HG03159 (cell line): ENCODE measurements at regions not wholly inside any gene's neighbourhood (a gene's known extent, or its start where the extent isn't known, plus 50 kb on each side); places are given as distances from the start of the nearest gene placed in this dataset.
A peak's percentile ranks its signal among the peaks of the same experiment; 100 is the strongest.
"Not testable (repeated sequence)": the region's sequence is repeated elsewhere in the genome, so short reads cannot be mapped to it uniquely, and the experiment has no call there.

Source experiments
- ATAC-seq: cut with Tn5 transposase; IDR thresholded peaks from one replicate; pipeline ENCODE4 v1.9.1; 2021; ENCODE audit warnings: mild to moderate bottlenecking, moderate library complexity; ENCODE audit not compliant: unreplicated experiment

DNA sequence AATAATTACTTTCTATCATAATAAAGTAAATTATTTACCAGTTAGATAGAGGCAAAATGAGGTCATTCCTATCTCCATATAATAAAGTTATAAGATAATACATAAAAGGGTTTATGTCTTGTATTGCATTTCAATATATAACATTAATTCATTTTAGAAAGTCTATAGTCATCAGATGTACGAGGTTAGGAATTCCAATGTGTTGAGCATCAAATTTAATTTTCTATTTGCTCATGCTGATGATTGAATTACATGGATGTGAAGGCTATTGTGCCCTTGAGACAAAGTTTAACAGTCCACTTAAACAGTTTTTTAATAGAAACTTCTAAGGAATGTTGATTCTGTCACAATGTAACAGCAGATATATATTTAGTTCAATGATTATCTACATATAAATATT lies 678.3 kb upstream of the LRRN3 start:
- no peak for ATAC-seq

DNA sequence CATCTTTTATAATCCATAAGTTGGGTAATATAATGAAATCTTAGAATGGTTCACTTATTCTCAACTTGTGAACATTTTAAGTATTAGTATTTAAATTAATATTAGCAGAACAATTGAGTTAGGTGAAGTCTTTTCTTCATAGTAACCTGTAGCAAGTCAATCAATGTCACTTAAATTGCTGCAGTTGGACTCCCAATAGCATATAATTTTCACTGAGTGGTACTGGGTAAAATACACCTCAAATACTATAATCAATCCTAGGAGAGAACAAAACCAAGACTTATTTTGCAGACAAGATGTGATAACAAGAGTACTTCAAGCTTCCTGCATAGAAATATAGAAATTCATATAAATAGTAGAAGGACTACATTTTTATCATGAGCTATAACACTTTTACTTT lies 677.9 kb upstream of the LRRN3 start:
- ATAC-seq = no peak

DNA sequence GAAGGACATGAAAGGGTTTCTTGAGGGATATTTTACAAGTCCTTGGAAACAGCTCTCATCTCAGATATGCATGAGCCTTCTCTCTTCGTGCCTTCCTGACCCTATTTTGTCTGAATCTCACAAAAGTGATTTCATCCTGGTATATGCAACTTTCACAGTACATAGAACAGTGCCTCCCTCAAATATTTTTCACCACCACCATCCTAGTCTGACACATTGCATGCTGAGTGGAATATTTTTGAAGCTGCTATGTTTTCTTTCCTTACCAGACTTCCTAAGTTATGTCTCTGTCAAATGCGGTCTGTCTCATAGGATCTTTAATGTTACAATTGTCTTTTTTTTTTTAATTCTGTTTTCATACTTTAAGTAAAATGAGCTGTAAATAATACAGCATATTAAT lies 673.3 kb upstream of the LRRN3 start:
- ATAC-seq = no peak

DNA sequence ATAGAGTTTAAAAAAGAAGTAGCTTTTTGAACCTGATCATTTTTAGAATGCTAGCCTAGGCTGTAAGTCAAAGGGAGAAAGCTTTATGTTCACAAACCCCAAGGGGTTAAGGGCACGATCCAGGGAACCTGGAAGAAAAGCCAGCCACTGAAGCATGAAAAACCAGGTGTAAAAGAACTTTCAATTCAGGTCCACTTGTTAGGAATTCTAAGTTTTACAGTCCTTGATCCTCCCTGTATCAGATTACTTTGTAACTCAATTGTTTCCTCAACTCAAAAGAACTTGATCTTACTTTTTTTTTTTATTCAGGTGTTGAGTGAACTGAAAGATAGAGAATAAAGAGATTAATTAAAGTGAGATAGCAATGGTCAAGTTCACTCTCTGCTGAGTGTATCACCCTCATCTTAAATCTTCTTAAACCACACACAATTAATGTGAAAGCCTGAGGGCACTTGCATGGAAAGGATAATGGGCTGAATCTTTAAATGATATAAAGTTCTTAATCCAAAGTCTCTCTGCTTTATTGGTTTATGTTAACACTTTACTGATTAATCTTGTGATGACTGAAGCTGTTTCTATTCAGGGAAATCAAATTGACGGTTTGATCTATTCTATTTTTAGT lies 672.2 kb upstream of the LRRN3 start:
- no peak for ATAC-seq

DNA sequence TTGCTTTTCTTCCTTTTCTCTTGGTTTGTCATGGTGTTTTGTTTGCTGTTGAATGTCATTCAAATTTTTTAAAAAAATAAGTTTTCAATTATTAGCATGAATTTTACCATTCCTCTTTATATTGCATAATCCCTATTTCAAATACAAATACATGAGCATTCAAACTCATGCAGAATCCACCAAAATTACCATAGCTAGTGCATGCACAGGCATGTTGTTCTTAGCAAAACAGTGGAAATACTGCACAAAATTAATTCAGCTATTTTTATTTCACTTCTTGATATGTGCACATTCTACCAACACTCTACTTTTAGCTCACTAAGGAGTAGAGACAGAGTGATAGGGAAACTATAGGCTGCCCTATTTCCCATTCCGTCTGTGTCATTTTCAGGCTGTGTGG lies 670.1 kb upstream of the LRRN3 start:
- no peak for ATAC-seq

DNA sequence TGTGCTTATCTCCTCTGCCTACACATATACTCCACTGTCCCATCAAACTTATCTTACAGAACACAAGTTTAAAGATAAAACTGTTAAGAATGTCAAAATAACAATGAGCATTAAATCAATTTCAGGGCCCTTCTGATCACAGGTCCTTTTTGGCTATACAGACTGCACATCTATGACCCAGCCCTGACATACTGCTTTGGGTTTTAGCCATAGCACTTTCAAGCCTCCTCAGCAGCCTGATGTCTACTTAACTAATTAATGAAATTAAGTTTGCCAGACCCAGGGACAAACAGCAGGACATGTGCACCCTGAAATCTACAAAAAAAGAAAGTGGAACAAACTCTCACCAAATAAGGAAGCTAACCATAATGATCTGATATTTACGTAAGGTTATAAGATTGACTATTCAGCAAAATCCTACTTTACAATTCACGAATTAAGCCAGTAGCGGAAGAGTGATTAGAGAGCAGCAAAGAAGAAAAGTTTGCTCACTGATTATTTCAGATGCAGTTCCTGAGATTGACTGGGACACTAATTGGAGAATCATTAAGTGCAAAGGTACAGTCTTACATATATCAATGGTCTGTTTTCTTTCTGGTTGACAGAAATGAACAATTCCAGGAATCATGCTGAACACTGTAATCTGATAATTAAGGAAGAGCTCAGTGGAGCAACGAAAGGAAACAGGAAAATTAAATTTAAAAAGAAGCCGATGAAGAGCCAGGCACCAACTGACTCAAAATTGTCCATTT lies 669.3 kb upstream of the LRRN3 start:
- ATAC-seq = no peak

DNA sequence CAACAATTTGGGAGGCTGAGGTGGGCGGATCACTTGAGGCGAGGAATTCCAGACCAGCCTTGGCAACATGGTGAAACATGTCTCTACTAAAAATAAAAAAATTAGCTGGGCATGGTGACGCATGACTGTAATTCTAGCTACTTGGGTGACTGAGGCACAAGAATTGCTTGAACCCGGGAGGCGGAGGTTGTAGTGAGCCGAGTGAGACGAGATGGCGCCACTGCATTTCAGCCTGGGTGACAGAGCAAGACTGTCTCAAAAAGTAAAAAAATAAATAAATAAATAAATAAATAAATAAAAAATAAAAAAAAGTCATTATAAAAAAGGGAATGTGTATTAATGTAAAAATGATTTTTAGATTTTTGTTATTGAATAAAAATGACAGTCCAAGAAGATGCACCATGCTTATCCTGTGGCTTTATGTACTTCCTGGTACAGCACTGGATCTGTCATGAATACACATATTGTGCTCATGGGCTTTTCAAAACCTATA lies 658.8 kb upstream of the LRRN3 start:
- no peak for ATAC-seq

DNA sequence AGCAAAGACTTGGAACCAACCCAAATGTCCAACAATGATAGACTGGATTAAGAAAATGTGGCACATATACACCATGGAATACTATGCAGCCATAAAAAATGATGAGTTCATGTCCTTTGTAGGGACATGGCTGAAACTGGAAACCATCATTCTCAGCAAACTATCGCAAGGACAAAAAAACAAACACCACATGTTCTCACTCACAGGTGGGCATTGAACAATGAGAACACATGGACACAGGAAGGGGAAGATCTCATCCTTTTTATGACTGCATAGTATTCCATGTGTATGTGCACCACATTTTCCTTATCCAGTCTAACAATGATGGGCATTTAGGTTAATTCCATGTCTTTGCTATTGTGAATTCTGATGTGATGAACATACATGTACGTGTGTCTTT lies 652.0 kb upstream of the LRRN3 start:
- ATAC-seq = not testable (repeated sequence)

DNA sequence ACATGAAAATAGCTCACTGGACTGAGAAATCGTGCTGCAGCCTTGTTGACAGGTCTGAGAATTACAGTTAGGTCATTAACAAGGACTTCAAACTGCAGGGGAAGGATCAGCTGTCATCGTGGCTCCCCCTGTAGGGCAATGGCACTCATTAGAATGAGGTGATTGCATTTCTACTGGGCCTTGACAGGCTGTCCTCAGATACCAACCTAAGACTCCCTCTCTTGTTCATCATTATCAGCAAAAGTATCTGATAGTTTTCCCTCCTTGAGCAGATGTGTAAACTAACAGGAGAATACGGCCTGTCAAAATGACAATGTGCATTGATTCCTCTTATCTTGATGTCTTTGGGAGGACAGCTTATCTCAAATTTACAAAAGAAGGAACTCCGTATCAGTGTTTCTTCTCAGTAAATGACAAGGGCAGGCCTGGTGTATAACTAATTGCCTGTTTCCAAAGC lies 648.5 kb upstream of the LRRN3 start:
- peak; percentile 80 for ATAC-seq

DNA sequence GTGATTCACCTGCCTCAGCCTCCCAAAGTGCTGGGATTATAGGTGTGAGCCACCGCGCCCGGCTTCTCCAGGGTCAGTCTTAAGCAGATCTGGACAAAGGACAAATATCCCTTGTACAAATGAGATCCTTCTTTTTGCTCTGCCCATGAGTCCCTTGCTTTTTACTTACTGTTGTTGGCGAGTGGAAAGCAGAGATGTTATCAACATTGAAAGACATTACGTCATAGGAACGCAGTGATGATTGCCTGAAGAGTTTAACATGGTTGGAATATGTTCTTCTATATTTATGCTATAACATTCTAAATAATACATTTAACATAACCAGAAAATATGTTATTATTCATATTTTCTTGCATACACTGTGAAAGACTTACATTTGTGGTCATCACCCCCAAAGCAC lies 644.3 kb upstream of the LRRN3 start:
- ATAC-seq = no peak

DNA sequence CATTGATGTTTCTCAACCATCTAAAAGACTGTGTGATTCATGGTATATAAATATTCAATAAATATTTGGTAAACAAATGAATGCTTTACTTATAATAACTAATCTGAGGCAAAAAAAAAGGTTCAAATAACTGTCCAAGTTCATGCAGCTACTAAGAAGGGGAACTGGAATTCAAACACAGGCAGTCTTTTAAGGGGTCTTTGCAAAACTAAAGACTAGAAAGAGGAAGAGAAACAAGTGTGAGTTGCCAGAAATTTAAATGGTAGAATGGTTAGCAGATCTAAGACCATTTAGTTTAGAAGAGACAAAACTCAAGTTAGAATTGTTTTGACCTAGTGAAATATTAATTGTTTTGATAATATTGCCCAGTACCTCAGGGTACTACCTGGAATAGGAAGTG lies 642.0 kb upstream of the LRRN3 start:
- peak; percentile 67 for ATAC-seq

DNA sequence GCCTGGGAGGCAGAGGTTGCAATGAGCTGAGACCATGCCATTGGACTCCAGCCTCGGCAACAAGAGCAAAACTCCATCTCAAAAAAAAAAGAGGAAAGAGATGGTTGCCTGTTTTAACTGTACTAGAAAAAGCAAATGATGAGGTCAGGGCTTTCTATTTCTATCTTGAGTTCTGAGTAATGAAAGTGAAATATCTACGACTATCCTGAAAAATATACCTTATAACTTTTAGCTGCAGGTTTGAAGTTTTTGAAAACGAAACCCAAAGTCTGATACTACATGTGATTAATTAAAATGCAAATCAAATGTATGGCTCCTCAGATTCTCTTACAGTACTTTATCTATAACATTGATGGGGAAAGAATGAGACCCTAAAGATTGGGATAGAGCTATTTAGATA lies 636.2 kb upstream of the LRRN3 start:
- no peak for ATAC-seq

DNA sequence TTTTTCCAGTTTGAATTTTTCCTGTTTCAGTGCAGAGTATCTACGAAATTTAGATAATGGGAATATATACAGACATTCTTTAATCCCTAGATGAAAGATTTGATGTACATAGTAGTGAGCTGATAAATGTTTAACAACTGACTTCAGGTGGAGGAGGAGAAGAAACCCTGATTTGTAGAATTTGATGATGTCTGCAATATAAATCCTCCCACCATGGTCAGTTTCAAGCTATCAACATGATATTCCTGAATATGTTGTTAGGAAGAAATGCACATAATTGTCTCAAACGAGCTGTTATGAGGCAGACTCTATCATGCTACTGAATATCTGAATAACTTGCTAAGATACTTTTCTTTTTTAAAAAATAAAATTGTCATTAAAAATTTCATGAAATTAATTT lies 629.3 kb upstream of the LRRN3 start:
- ATAC-seq = no peak

DNA sequence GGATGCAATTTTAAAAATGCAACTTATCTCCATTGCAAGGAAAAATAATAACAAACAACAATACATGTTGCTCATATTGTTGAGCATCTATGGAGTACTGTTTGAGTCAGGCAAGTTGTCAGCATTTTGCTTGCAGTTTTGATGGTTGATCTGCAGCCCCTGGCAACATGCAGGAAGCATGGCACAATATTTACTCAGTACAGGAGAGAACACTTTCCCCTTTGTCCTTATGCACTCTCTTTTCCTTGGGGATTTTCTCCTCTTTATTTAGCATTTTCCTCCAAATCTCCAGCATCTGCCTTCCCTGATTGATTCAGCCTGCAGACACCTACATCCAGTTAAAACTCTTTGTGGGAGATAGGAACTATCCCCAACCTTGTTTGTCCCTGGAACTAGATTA lies 620.5 kb upstream of the LRRN3 start:
- no peak for ATAC-seq

DNA sequence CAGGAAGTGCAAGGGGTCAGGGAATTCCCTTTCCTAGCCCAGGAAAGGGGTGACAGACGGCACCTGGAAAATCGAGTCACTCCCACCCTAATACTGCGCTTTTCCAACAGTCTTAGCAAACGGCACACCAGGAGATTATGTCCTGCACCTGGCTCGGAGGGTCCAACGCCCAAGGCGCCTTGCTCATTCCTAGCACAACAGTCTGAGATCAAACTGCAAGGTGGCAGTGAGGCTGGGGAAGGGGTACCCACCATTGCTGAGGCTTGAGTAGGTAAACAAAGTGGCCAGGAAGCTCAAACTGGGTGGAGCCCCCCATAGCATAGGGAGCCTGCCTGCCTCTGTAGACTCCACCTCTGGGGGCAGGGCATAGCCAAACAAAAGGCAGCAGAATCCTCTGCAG lies 618.5 kb upstream of the LRRN3 start:
- not testable (repeated sequence) for ATAC-seq

DNA sequence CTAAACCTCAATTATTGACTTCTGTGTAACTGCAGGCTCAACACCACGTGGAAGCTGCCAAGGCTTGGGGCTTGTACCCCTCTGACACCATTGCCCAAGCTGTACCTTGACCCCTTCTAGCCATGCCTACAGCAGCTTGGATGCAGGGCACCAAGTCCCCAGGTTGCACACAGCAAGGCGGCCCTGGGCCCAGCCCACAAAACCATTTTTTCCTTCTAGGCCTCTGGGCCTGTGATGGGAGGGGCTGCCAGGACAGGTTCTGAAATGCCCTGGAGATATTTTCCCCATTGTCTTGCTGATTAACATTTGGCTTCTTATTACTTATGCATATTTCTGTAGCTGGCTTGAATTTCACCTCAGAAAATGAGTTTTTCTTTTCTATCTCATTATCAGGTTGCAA lies 610.0 kb upstream of the LRRN3 start:
- ATAC-seq = no peak

DNA sequence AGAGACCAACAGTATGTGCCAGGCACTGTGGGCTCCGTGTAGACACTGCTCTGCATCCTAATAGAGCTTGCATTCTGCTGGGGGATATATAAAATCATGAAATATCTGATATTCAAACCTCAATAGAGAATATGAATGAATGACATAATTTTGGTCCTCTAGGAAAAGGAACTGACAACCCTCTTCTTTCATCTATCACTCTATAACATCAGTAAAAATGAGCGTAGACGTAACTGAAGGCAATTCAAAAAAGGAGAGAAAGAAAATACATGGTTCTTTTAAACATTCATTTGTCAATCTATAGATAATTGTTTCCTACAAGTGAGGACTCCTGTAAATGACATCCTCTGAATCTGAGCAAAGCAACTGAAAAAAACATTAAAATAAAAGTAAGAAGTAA lies 607.4 kb upstream of the LRRN3 start:
- no peak for ATAC-seq

DNA sequence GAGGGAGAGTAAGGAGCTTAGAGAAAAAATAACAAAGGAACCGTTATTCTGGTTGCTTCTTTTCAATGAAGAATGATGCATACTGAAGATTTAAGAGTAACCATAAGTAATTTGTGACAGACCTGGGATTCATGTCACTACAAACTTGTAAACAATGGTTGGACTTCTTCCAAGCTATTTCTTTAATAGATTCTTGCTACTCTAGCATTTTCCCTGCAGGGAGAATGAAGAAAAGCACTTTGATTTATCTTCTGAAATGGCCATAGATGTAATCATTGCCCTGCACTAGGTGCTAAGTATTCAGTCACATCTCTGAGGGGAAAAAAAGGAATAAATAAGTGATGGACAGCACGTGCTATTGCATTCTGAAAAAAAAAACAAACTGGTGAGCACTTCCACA lies 606.6 kb upstream of the LRRN3 start:
- ATAC-seq = no peak

DNA sequence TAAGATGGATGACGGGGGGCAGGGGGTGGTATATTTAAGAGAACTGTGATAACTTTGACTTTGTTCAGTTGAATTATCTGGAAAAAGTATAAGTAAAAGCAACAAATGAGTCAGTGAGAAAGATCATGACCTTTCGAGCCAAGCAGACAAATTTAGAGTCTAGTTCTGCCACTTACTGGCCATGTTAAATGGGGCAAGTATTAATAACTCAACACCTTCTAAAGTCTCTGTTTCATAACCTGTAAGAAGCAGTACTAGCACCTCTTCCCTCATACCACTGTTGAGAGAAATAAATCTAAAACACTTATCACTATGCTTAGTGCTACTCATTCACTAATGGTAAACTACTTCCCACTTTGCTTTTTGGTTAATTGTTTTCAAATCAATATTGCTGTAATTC lies 604.4 kb upstream of the LRRN3 start:
- no peak for ATAC-seq

DNA sequence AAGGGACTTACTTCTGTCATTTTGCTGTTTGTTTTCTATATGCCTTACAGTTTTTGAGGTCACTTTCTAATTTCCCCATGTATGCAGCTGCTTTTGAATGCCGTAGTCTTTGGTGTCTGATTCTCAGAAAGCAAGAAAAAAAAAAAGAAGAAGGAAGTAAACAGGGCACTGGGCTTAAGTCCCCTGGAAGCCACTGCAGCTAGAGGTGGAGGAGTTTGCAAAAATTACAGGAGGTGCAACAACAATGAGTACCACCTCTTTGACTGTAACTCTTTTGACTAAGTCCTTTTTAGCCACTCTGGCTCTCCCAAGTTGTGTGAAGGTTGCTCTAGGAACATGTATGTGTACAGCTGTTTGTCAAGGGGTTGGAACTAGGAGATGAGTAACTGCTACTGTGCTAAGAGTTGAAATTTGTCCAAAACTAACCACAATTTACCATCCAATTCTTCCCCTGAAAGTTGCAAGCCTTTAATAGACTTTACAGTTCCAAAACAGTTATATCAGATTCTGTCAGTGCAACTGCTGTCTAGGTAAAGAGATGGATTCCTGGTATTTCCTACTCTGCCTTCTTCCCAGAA lies 588.0 kb upstream of the LRRN3 start:
- ATAC-seq = no peak

DNA sequence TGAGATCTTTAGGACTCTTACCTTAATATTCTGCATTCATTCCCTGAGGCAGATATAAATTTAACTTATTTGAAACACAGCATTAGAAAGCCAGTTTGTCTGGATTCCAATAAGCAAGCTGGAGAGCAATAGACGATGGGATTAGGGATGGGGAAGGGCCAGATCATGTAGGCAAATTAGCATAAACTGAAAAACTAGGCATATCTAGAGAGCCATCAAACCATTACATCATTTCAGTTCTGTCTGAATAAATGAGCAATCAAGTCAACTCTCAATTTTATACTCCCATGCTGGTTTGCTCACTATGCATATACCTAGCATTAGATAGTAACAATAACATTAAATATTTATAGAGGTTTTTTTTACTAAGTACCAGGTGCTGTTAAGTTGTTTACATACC lies 583.6 kb upstream of the LRRN3 start:
- ATAC-seq = no peak

DNA sequence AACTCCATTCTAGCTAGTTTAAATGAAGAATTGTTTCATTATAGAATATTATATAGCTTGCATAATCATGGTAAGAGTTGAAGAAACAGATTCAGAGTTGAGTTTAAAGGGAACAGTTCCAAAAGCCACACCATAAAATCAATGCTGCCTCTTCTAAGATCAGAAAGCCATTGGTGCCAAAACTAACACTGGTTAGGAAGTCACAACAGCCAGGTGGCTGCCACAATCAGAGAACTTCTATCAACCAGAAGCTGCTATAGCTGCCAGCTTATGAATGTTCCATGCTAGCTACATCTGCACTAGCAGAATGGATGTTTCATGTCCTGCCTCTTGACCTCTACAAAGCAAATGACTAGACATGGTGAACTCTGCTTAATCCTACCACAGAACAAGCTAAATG lies 583.1 kb upstream of the LRRN3 start:
- ATAC-seq = no peak
